ENCODE measurements at regions not wholly inside any gene's neighbourhood (a gene's known extent, or its start where the extent isn't known, plus 50 kb on each side); places are given as distances from the start of the nearest gene placed in this dataset.

- Histone ChIP-seq H3K4me1 (no peaks in the 10 kb centered on the region), H3K27me3 (no peaks in the 10 kb centered on the region), H3K4me3 (no peak overlapping the region), H3K9me3 (no peaks in the 10 kb centered on the region), H3K36me3 (no peaks in the 10 kb centered on the region), H3K27ac (no peak overlapping the region)
- DNase-seq = no peak
- intact Hi-C loops (cut with DNase I; ENCODE audit: low total_unique reads) = no loop called here
- TF ChIP-seq CTCF (IDR thresholded peaks at IDR 0.05) = no peak
- no peak for TF ChIP-seq POLR2A (IDR thresholded peaks at IDR 0.05)
Measured at GRCh38 chr2:189306525-189306924, 127.0 kb upstream of the COL5A2 start.

DNA sequence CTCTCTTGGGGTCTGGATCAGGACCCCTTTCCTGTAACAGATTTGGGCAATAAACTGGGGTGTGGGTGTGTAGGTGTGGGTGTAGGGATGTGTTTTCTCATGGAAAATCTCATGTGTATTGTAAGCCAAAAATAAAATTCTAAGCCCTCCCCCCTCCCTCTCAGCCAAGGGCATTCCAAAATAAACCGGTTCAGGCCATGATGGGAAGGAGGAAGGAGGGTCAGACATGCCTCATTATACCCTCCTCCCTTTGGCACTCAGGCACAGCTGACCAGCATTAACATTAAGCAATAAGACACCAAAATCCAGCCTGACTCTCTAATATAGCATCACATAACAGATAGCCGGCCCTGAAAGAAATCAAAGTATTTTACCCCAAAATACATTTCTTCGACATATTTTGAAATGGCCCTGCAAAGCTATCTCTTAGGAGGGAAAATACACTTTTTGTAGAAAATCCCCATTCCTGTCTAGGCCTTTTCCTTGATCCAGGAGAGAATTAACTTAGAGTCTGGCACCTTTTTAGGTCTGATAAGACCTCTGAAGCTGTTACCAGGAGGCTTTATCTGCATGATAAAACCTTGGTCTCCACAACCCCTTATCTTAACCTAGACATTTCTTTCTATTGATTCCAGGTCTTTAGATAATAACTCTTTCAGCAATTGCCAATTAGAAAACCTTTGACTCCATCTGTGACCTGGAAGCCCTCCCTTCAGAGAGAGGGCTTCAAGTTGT, 128.7 kb upstream of the COL5A2 start:
- DNase-seq = no peak
- no peak for TF ChIP-seq POLR2A (IDR thresholded peaks at IDR 0.05)
- no peak for TF ChIP-seq CTCF (IDR thresholded peaks at IDR 0.05)
- intact Hi-C loops (cut with DNase I; ENCODE audit: low total_unique reads) = no loop called here

DNA sequence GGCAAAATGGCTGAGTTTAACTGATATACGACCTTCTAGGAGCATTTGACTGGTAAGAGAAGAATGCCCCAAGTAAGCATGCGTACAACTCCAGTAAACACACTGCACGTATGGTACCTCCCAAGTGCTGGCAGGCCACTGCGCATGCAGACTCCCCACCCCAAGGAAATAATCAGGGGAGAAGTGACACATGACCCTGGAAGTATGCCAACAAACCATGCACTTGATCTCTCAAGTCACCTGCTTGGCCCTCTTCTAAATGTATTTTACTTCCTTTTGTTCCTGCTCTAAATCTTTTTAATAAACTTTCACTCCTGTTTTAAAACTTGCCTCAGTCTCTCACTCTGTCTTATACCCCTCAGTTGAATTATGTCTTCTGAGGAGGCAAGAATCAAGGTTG, 129.8 kb upstream of the COL5A2 start:
- no peak overlapping the region for H3K27ac ChIP-seq
- no peak overlapping the region for H3K4me3 ChIP-seq
- H3K27me3 ChIP-seq = no peaks in the 10 kb centered on the region
- intact Hi-C loops (cut with DNase I; ENCODE audit: low total_unique reads) = no loop called here
- DNase-seq = no peak
- H3K36me3 ChIP-seq = no peaks in the 10 kb centered on the region
- no peaks in the 10 kb centered on the region for H3K4me1 ChIP-seq
- H3K9me3 ChIP-seq = no peaks in the 10 kb centered on the region
- no peak for TF ChIP-seq CTCF (IDR thresholded peaks at IDR 0.05)
- TF ChIP-seq POLR2A (IDR thresholded peaks at IDR 0.05) = no peak

More for the DNA sequence above, 128.7 kb upstream of the COL5A2 start:
- Histone ChIP-seq H3K9me3 (no peaks in the 10 kb centered on the region), H3K36me3 (no peaks in the 10 kb centered on the region), H3K4me1 (no peaks in the 10 kb centered on the region), H3K27me3 (no peaks in the 10 kb centered on the region), H3K4me3 (no peak overlapping the region), H3K27ac (no peak overlapping the region)

DNA sequence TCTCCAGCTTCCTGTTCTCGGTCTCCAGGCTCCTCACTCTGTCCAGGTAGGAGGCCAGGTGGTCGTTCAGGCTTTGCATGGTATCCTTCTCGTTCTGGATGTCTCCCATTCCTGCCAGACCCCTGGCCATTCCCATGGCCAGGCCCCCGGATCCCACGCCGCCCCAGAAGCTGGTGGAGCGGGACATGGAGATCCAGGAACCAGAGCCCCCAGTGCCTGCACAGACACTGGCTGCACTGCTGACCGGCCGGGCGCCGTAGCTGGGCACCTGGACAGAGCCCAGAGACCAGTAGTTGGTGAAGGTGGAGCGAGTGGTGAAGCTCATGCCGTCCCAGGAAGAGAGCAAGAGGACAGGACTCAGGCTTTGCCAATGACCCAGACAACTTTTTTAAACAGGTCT, 129.1 kb upstream of the WDR75 start:
- intact Hi-C loops (cut with DNase I; ENCODE audit: low total_unique reads) = no loop called here
- Histone ChIP-seq H3K4me1 (no peaks in the 10 kb centered on the region), H3K36me3 (no peaks in the 10 kb centered on the region), H3K9me3 (no peaks in the 10 kb centered on the region), H3K27ac (no peak overlapping the region), H3K27me3 (no peaks in the 10 kb centered on the region), H3K4me3 (no peak overlapping the region)
- DNase-seq = no peak
- TF ChIP-seq CTCF (IDR thresholded peaks at IDR 0.05) (no peak), POLR2A (IDR thresholded peaks at IDR 0.05) (no peak)

GRCh38 chr2:189312643-189313042, 128.6 kb upstream of the WDR75 start:
- no peak for DNase-seq
- H3K9me3 ChIP-seq = no peaks in the 10 kb centered on the region
- H3K27ac ChIP-seq = no peak overlapping the region
- H3K4me3 ChIP-seq = no peak overlapping the region
- H3K36me3 ChIP-seq = peaks cover 0 to 3% of the 10 kb centered on the region in 2 donors
- intact Hi-C loops (cut with DNase I; ENCODE audit: low total_unique reads) = no loop called here
- TF ChIP-seq CTCF (IDR thresholded peaks at IDR 0.05) (no peak), POLR2A (IDR thresholded peaks at IDR 0.05) (no peak)
- H3K27me3 ChIP-seq = no peaks in the 10 kb centered on the region
- H3K4me1 ChIP-seq = no peaks in the 10 kb centered on the region
